HG03342 (cell line): ENCODE measurements at regions not wholly inside any gene's neighbourhood (a gene's known extent, or its start where the extent isn't known, plus 50 kb on each side); places are given as distances from the start of the nearest gene placed in this dataset.

ENCODE experiments used
- ATAC-seq: cut with Tn5 transposase; IDR thresholded peaks from one replicate; pipeline ENCODE4 v1.9.1; 2021; ENCODE audit warnings: mild to moderate bottlenecking, moderate library complexity; ENCODE audit not compliant: unreplicated experiment

- no peak for ATAC-seq
These were observed 149.2 kb upstream of the NCKAP5 start for GRCh38 chr2:133717497-133717896.

GRCh38 chr2:133718688-133719201 lies 150.5 kb upstream of the NCKAP5 start:
- no peak for ATAC-seq

GRCh38 chr2:133720429-133720828 lies 152.2 kb upstream of the NCKAP5 start:
- no peak for ATAC-seq

GRCh38 chr2:133721118-133721517 lies 152.9 kb upstream of the NCKAP5 start:
- no peak for ATAC-seq

- ATAC-seq = no peak
These were observed 154.9 kb upstream of the NCKAP5 start for GRCh38 chr2:133723133-133723532.

- ATAC-seq = no peak
These were observed 158.7 kb upstream of the NCKAP5 start for GRCh38 chr2:133726973-133727372.

- no peak for ATAC-seq
These were observed 163.8 kb upstream of the NCKAP5 start for GRCh38 chr2:133732059-133732458.

GRCh38 chr2:133732982-133733900 lies 165.0 kb upstream of the NCKAP5 start:
- ATAC-seq = no peak

GRCh38 chr2:133733901-133734255 lies 165.6 kb upstream of the NCKAP5 start:
- ATAC-seq = no peak

- ATAC-seq = no peak
These were observed 166.6 kb upstream of the NCKAP5 start for GRCh38 chr2:133734716-133735495.

GRCh38 chr2:133736674-133737073 lies 168.4 kb upstream of the NCKAP5 start:
- ATAC-seq = no peak

- no peak for ATAC-seq
These were observed 169.2 kb upstream of the NCKAP5 start for GRCh38 chr2:133737242-133737993.

GRCh38 chr2:133739039-133739438 lies 170.8 kb upstream of the NCKAP5 start:
- ATAC-seq = no peak

GRCh38 chr2:133740500-133740899 lies 172.2 kb upstream of the NCKAP5 start:
- ATAC-seq = no peak

- no peak for ATAC-seq
These were observed 179.9 kb upstream of the NCKAP5 start for GRCh38 chr2:133748007-133748700.

GRCh38 chr2:133753665-133754064 lies 185.4 kb upstream of the NCKAP5 start:
- ATAC-seq = no peak

- ATAC-seq = no peak
These were observed 187.4 kb upstream of the NCKAP5 start for GRCh38 chr2:133755480-133756300.

- ATAC-seq = no peak
These were observed 188.6 kb upstream of the NCKAP5 start for GRCh38 chr2:133756833-133757232.

- ATAC-seq = no peak
These were observed 192.1 kb upstream of the NCKAP5 start for GRCh38 chr2:133760376-133760775.

- no peak for ATAC-seq
These were observed 197.4 kb upstream of the NCKAP5 start for GRCh38 chr2:133765658-133766057.
